Prostate gland (tissue), 2 donors: ENCODE measurements at regions not wholly inside any gene's neighbourhood (a gene's known extent, or its start where the extent isn't known, plus 50 kb on each side); places are given as distances from the start of the nearest gene placed in this dataset.

ENCODE experiments used
- POLR2A ChIP-seq: fragments of 450-650 bp; IDR thresholded peaks from one replicate; pipeline ENCODE4 v1.6.1; 2016; ENCODE audit warnings: antibody characterized with exemption, mild to moderate bottlenecking
- POLR2AphosphoS5 ChIP-seq: sonication (generic); formaldehyde crosslinking; IDR thresholded peaks from one replicate; pipeline ENCODE4 v1.6.1; 2017; ENCODE audit warnings: antibody characterized with exemption
- TF ChIP-seq, protein P1 (sequence below), 4 experiments: fragments of 200-600 bp in 2 of 4; fragments of 450-650 bp in 2 of 4; sonication (generic) in 2 of 4; IDR thresholded peaks; 1 replicate in 3 of 4; 2 replicates in 1 of 4; pipeline ENCODE4 v1.5.1; 2016 to 2019; ENCODE audit warnings: antibody characterized with exemption in 4 of 4, mild to moderate bottlenecking in 2 of 4, moderate library complexity in 2 of 4

GRCh38 chr2:52526735-52527134 is 1240.9 kb upstream of the CHAC2 start:
- no peak for TF ChIP-seq POLR2AphosphoS5
- TF ChIP-seq, protein P1, sequence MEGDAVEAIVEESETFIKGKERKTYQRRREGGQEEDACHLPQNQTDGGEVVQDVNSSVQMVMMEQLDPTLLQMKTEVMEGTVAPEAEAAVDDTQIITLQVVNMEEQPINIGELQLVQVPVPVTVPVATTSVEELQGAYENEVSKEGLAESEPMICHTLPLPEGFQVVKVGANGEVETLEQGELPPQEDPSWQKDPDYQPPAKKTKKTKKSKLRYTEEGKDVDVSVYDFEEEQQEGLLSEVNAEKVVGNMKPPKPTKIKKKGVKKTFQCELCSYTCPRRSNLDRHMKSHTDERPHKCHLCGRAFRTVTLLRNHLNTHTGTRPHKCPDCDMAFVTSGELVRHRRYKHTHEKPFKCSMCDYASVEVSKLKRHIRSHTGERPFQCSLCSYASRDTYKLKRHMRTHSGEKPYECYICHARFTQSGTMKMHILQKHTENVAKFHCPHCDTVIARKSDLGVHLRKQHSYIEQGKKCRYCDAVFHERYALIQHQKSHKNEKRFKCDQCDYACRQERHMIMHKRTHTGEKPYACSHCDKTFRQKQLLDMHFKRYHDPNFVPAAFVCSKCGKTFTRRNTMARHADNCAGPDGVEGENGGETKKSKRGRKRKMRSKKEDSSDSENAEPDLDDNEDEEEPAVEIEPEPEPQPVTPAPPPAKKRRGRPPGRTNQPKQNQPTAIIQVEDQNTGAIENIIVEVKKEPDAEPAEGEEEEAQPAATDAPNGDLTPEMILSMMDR (IDR thresholded peaks at IDR 0.05): no peak
- TF ChIP-seq POLR2A: no peak
